ENCODE measurements at regions not wholly inside any gene's neighbourhood (a gene's known extent, or its start where the extent isn't known, plus 50 kb on each side); places are given as distances from the start of the nearest gene placed in this dataset.

DNA sequence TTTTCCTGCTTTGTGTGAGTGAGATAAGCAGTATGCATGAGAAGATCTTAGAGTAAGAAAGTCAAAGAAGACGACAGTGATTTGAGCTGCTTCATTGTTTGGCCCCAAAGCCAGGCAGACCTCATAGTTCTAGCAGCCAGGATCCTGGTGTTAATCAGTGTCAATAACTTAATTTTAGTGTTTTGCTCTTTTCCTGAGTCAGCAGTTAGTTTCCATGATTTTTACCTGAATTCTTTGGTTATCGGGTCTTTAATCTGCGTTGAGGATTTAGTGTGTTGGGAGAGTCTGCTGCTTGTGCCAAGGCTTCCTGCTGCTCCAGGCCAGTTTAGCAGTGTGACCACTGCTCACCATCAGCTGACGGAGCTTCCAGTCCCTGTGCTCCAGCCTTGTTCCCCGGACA is 241.6 kb upstream of the SOX5 start:
- BruUV-seq (replicated peaks) = no TSS peak
- Histone ChIP-seq H3K27ac (ENCODE audit: low read length) (no peak overlapping the region), H3K36me3 (ENCODE audit: control insufficient read depth, insufficient read depth, low read length) (no peaks in the 10 kb centered on the region), H3K9me3 (ENCODE audit: control insufficient read depth, insufficient read depth, low read depth, low read length) (no peaks in the 10 kb centered on the region), H3K4me3 (ENCODE audit: low read depth in 2 of 2, low read length in 2 of 2) (no peak overlapping the region), H3K27me3 (ENCODE audit: control insufficient read depth, insufficient read depth, low read length) (no peaks in the 10 kb centered on the region), H3K4me1 (ENCODE audit: control insufficient read depth, insufficient read depth, low read length) (no peaks in the 10 kb centered on the region)
- ChIA-PET POLR2A (no interaction called here), CTCF (no interaction called here)
- ATAC-seq (no peak), DNase-seq (ENCODE audit: low read depth, low spot score) (no peak)
- intact Hi-C loops (cut with micrococcal nuclease; ENCODE audit: unreplicated experiment) (no loop called here), in situ Hi-C loops (cut with HindIII; ENCODE audit: low pct_unique_long_range_greater_than_20kb, low sequenced_read_pairs) (no loop called here)
- TF ChIP-seq POLR2AphosphoS5 (IDR thresholded peaks at IDR 0.05; ENCODE audit: low read depth, low read length) = no peak
- no peak for TF ChIP-seq SIN3A (IDR thresholded peaks at IDR 0.05; ENCODE audit: borderline replicate concordance, insufficient read depth, low read depth, low read length)
- TF ChIP-seq, protein P1, sequence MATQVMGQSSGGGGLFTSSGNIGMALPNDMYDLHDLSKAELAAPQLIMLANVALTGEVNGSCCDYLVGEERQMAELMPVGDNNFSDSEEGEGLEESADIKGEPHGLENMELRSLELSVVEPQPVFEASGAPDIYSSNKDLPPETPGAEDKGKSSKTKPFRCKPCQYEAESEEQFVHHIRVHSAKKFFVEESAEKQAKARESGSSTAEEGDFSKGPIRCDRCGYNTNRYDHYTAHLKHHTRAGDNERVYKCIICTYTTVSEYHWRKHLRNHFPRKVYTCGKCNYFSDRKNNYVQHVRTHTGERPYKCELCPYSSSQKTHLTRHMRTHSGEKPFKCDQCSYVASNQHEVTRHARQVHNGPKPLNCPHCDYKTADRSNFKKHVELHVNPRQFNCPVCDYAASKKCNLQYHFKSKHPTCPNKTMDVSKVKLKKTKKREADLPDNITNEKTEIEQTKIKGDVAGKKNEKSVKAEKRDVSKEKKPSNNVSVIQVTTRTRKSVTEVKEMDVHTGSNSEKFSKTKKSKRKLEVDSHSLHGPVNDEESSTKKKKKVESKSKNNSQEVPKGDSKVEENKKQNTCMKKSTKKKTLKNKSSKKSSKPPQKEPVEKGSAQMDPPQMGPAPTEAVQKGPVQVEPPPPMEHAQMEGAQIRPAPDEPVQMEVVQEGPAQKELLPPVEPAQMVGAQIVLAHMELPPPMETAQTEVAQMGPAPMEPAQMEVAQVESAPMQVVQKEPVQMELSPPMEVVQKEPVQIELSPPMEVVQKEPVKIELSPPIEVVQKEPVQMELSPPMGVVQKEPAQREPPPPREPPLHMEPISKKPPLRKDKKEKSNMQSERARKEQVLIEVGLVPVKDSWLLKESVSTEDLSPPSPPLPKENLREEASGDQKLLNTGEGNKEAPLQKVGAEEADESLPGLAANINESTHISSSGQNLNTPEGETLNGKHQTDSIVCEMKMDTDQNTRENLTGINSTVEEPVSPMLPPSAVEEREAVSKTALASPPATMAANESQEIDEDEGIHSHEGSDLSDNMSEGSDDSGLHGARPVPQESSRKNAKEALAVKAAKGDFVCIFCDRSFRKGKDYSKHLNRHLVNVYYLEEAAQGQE (IDR thresholded peaks at IDR 0.05; ENCODE audit: insufficient read depth in 1 of 2, low read depth in 2 of 2, low read length in 1 of 2) = no peak
- TF ChIP-seq TCF7L2 (IDR thresholded peaks at IDR 0.05; ENCODE audit: low read depth, low read length) = no peak
- TF ChIP-seq, protein P2, sequence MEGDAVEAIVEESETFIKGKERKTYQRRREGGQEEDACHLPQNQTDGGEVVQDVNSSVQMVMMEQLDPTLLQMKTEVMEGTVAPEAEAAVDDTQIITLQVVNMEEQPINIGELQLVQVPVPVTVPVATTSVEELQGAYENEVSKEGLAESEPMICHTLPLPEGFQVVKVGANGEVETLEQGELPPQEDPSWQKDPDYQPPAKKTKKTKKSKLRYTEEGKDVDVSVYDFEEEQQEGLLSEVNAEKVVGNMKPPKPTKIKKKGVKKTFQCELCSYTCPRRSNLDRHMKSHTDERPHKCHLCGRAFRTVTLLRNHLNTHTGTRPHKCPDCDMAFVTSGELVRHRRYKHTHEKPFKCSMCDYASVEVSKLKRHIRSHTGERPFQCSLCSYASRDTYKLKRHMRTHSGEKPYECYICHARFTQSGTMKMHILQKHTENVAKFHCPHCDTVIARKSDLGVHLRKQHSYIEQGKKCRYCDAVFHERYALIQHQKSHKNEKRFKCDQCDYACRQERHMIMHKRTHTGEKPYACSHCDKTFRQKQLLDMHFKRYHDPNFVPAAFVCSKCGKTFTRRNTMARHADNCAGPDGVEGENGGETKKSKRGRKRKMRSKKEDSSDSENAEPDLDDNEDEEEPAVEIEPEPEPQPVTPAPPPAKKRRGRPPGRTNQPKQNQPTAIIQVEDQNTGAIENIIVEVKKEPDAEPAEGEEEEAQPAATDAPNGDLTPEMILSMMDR (IDR thresholded peaks at IDR 0.05) = no peak

- H3K4me1 ChIP-seq (ENCODE audit: control insufficient read depth, insufficient read depth, low read length) = no peaks in the 10 kb centered on the region
- DNase-seq (ENCODE audit: low read depth, low spot score) (no peak), ATAC-seq (no peak)
- BruUV-seq (replicated peaks) = no TSS peak
- CTCF ChIA-PET = no interaction called here
- H3K36me3 ChIP-seq (ENCODE audit: control insufficient read depth, insufficient read depth, low read length) = no peaks in the 10 kb centered on the region
- TF ChIP-seq TCF7L2 (IDR thresholded peaks at IDR 0.05; ENCODE audit: low read depth, low read length) = no peak
- TF ChIP-seq, protein P1 (IDR thresholded peaks at IDR 0.05; ENCODE audit: insufficient read depth in 1 of 2, low read depth in 2 of 2, low read length in 1 of 2) = no peak
- TF ChIP-seq, protein P2 (IDR thresholded peaks at IDR 0.05) = no peak
- TF ChIP-seq POLR2AphosphoS5 (IDR thresholded peaks at IDR 0.05; ENCODE audit: low read depth, low read length) = no peak
- TF ChIP-seq SIN3A (IDR thresholded peaks at IDR 0.05; ENCODE audit: borderline replicate concordance, insufficient read depth, low read depth, low read length) = no peak
- in situ Hi-C loops (cut with HindIII; ENCODE audit: low pct_unique_long_range_greater_than_20kb, low sequenced_read_pairs) = no loop called here
- no peak overlapping the region for H3K27ac ChIP-seq (ENCODE audit: low read length)
- H3K9me3 ChIP-seq (ENCODE audit: control insufficient read depth, insufficient read depth, low read depth, low read length) = no peaks in the 10 kb centered on the region
- H3K4me3 ChIP-seq (ENCODE audit: low read depth in 2 of 2, low read length in 2 of 2) = no peak overlapping the region
- H3K27me3 ChIP-seq (ENCODE audit: control insufficient read depth, insufficient read depth, low read length) = no peaks in the 10 kb centered on the region
- POLR2A ChIA-PET = no interaction called here
- intact Hi-C loops (cut with micrococcal nuclease; ENCODE audit: unreplicated experiment) = no loop called here
These were observed 236.3 kb upstream of the SOX5 start for GRCh38 chr12:24185782-24186181.

Data from Panc1 (cell line).